ENCODE measurements at regions not wholly inside any gene's neighbourhood (a gene's known extent, or its start where the extent isn't known, plus 50 kb on each side); places are given as distances from the start of the nearest gene placed in this dataset.

DNA sequence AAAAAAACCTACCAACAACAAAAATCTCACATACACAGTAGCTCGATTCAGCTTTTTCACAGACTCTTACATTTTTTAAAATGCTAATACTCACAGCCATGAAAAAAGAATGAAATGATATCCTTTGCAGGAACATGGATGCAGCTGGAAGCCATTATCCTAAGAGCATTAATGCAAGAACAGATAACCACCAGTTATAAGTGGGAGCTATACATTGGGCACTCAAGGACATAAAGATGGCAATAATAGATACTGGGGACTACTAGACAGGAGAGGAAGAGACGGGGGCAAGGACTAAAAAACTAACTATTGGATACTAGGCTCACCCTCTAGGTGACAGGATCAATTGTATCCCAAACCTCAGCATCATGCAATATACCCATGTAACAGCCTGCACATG is 90.3 kb upstream of the CCNH start:
- DNase-seq: no peak

DNA sequence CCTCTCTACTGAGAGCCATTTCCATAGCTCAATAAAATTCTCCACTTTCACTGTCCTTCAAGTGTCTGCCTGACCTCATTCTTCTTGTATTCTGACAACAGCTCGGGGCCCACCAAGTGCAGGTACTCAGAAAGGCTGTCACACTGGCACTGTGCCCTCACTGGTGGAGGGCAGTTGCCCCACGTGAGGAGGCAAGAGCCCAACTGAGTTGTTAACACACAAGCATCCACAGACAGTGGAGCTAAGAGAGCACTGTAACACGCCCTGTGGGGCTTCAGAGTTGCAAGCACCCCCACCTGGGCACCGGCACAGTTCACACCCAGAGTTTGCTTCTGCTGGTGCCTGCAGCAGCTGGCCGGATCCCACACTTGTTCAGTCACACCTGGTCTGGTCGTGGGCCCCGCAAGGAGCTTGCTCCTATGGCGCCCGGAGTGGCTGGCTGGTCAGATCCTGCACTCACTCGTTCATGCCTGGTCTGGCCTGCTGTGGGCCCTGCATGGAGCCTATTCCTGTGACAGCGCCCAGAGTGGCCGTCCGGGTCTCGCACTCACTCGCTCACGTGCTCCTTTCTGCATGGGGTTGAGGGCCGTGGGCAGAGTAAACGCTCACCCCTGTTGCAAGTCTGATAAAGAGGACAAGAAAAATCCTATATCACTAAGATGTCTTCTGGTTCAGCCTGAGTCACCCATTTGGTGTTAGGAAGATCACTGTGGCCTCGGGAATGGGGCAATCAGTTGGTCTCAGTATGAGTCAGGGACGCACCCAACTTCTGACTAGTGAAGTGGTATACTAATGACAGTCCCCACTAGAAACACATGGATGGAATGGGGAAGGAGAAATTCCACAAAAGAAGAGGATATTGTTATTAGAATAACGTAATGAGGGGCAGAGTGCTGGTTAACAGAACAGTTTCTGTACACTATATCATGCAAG is 87.0 kb upstream of the CCNH start:
- DNase-seq: no peak

All from DMS 273 treated with DMSO at 0.1 percent for 48 hours (cell line).